ENCODE measurements at regions not wholly inside any gene's neighbourhood (a gene's known extent, or its start where the extent isn't known, plus 50 kb on each side); places are given as distances from the start of the nearest gene placed in this dataset.

GRCh38 chr5:17065458-17065857, 129.4 kb upstream of the MYO10 start:
- TF ChIP-seq GATA2 (CRISPR knock-in tag; IDR thresholded peaks at IDR 0.05) (no peak), TARDBP (IDR thresholded peaks at IDR 0.05) (no peak), PHB (CRISPR knock-in tag; IDR thresholded peaks at IDR 0.05) (no peak), CTCF (IDR thresholded peaks at IDR 0.05 in 2 of 3, conservative IDR thresholded peaks at IDR 0.05 in 1 of 3; ENCODE audit: insufficient read depth in 2 of 3, low read depth in 1 of 3, low read length in 3 of 3) (no peak), KAT7 (CRISPR knock-in tag; IDR thresholded peaks at IDR 0.05; ENCODE audit: borderline replicate concordance) (no peak), ZNF316 (IDR thresholded peaks at IDR 0.05) (no peak), SRF (CRISPR knock-in tag; IDR thresholded peaks at IDR 0.05) (no peak), MYBL2 (IDR thresholded peaks at IDR 0.05; ENCODE audit: low read depth) (no peak), MYBL2 (CRISPR knock-in tag; IDR thresholded peaks at IDR 0.05; ENCODE audit: borderline replicate concordance) (no peak)
